ENCODE measurements at regions not wholly inside any gene's neighbourhood (a gene's known extent, or its start where the extent isn't known, plus 50 kb on each side); places are given as distances from the start of the nearest gene placed in this dataset.

DNA sequence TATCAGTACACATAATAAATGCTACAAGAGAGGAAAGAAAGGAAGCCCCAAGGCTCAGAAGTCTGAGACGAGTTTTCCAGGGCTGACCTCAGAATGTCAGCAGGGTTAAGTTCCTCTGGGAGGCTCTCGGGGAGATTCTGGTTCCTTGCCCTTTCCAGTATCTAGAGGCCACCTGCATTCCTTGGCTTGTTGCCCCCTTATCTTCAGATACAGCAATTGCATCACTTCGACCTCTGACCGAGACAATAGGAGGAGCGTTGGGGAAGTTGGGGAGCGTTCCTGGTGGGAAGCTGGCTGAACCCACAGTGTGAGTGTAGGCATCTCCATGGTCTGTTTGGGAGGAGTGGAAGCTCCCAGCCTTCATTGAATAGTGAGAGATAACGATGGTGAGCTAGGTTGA, 72.0 kb upstream of the MTPN start:
- Histone ChIP-seq H4K20me1 (ENCODE audit: insufficient read depth, low read length, poor library complexity, severe bottlenecking) (no peaks in the 10 kb centered on the region), H3K4me1 (ENCODE audit: insufficient read depth, low read length, poor library complexity, severe bottlenecking) (no peaks in the 10 kb centered on the region), H3K9me2 (replicated peaks; ENCODE audit: low read depth, low read length) (no peaks in the 10 kb centered on the region), H3K9ac (ENCODE audit: low read depth, low read length, poor library complexity, severe bottlenecking) (no peak overlapping the region), H2AFZ (ENCODE audit: low read length) (no peak overlapping the region), H3K36me3 (ENCODE audit: insufficient read depth, low read length) (no peaks in the 10 kb centered on the region), H3K9me3 (ENCODE audit: insufficient read depth, low read depth, low read length) (no peaks in the 10 kb centered on the region), H3K27me3 (ENCODE audit: insufficient read depth, low read length, poor library complexity, severe bottlenecking) (no peaks in the 10 kb centered on the region), H3K4me2 (ENCODE audit: low read depth, low read length, poor library complexity, severe bottlenecking) (no peak overlapping the region), H3K4me3 (ENCODE audit: low read length, poor library complexity, severe bottlenecking) (no peak overlapping the region), H3F3A (ENCODE audit: low read depth) (no peaks in the 10 kb centered on the region), H3K79me2 (ENCODE audit: insufficient read depth, low read length) (no peaks in the 10 kb centered on the region)
- no peak for TF ChIP-seq EZH2phosphoT487 (IDR thresholded peaks at IDR 0.05; ENCODE audit: borderline replicate concordance)
- TF ChIP-seq, protein P1, sequence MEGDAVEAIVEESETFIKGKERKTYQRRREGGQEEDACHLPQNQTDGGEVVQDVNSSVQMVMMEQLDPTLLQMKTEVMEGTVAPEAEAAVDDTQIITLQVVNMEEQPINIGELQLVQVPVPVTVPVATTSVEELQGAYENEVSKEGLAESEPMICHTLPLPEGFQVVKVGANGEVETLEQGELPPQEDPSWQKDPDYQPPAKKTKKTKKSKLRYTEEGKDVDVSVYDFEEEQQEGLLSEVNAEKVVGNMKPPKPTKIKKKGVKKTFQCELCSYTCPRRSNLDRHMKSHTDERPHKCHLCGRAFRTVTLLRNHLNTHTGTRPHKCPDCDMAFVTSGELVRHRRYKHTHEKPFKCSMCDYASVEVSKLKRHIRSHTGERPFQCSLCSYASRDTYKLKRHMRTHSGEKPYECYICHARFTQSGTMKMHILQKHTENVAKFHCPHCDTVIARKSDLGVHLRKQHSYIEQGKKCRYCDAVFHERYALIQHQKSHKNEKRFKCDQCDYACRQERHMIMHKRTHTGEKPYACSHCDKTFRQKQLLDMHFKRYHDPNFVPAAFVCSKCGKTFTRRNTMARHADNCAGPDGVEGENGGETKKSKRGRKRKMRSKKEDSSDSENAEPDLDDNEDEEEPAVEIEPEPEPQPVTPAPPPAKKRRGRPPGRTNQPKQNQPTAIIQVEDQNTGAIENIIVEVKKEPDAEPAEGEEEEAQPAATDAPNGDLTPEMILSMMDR (conservative IDR thresholded peaks at IDR 0.05; ENCODE audit: low read length) = no peak

DNA sequence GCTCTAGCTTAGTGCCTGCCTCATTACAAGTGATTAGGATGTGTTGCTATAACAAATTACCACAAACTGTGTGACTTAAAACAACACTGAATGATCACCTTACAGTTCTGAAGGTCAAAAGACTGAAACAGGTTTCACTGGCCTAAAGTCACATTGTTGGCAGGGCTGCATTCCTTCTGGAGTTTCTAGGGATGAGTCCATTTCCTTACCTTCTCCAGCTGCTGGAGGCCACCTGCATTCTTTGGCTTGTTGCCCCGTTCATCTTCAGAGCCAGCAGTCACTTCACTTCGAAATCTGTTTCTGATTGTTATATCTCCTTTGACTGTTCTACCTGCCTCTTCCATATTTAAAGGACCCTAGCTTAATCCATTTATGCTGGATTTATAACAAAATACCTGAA, 69.4 kb upstream of the MTPN start:
- no peaks in the 10 kb centered on the region for H3K9me3 ChIP-seq (ENCODE audit: insufficient read depth, low read depth, low read length)
- TF ChIP-seq, protein P1 (conservative IDR thresholded peaks at IDR 0.05; ENCODE audit: low read length) = no peak
- no peak for TF ChIP-seq EZH2phosphoT487 (IDR thresholded peaks at IDR 0.05; ENCODE audit: borderline replicate concordance)
- H3K4me1 ChIP-seq (ENCODE audit: insufficient read depth, low read length, poor library complexity, severe bottlenecking) = no peaks in the 10 kb centered on the region
- no peak overlapping the region for H3K4me2 ChIP-seq (ENCODE audit: low read depth, low read length, poor library complexity, severe bottlenecking)
- H3K9ac ChIP-seq (ENCODE audit: low read depth, low read length, poor library complexity, severe bottlenecking) = no peak overlapping the region
- H3F3A ChIP-seq (ENCODE audit: low read depth) = no peaks in the 10 kb centered on the region
- no peaks in the 10 kb centered on the region for H3K79me2 ChIP-seq (ENCODE audit: insufficient read depth, low read length)
- no peaks in the 10 kb centered on the region for H4K20me1 ChIP-seq (ENCODE audit: insufficient read depth, low read length, poor library complexity, severe bottlenecking)
- H3K36me3 ChIP-seq (ENCODE audit: insufficient read depth, low read length) = no peaks in the 10 kb centered on the region
- no peaks in the 10 kb centered on the region for H3K9me2 ChIP-seq (replicated peaks; ENCODE audit: low read depth, low read length)
- H3K27me3 ChIP-seq (ENCODE audit: insufficient read depth, low read length, poor library complexity, severe bottlenecking) = no peaks in the 10 kb centered on the region
- H2AFZ ChIP-seq (ENCODE audit: low read length) = no peak overlapping the region
- no peak overlapping the region for H3K4me3 ChIP-seq (ENCODE audit: low read length, poor library complexity, severe bottlenecking)

DNA sequence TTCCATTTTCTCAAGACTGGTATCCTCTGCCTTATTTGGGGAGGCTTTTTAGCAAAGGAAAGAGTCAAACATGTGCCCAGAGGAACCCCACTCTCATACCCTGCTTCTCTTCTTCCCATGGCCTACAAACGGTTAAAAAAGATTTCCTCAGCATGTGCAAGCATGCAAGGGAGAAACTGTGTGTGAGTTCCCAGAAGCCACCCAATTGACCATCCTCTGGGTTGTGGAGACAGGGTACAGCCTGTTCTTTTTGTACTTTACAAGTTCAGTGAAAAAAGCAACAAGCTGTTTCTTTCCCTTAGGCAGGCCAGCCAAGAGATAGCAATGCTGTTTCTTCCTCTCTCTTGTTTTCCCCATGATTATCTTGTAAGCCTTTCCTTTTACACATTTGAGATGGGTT, 68.8 kb upstream of the MTPN start:
- H3K4me2 ChIP-seq (ENCODE audit: low read depth, low read length, poor library complexity, severe bottlenecking) = no peak overlapping the region
- no peak overlapping the region for H3K9ac ChIP-seq (ENCODE audit: low read depth, low read length, poor library complexity, severe bottlenecking)
- no peak overlapping the region for H2AFZ ChIP-seq (ENCODE audit: low read length)
- no peaks in the 10 kb centered on the region for H3F3A ChIP-seq (ENCODE audit: low read depth)
- no peaks in the 10 kb centered on the region for H3K9me2 ChIP-seq (replicated peaks; ENCODE audit: low read depth, low read length)
- H3K4me1 ChIP-seq (ENCODE audit: insufficient read depth, low read length, poor library complexity, severe bottlenecking) = no peaks in the 10 kb centered on the region
- no peaks in the 10 kb centered on the region for H3K9me3 ChIP-seq (ENCODE audit: insufficient read depth, low read depth, low read length)
- no peak overlapping the region for H3K4me3 ChIP-seq (ENCODE audit: low read length, poor library complexity, severe bottlenecking)
- H3K79me2 ChIP-seq (ENCODE audit: insufficient read depth, low read length) = no peaks in the 10 kb centered on the region
- H3K27me3 ChIP-seq (ENCODE audit: insufficient read depth, low read length, poor library complexity, severe bottlenecking) = no peaks in the 10 kb centered on the region
- H4K20me1 ChIP-seq (ENCODE audit: insufficient read depth, low read length, poor library complexity, severe bottlenecking) = no peaks in the 10 kb centered on the region
- no peaks in the 10 kb centered on the region for H3K36me3 ChIP-seq (ENCODE audit: insufficient read depth, low read length)
- no peak for TF ChIP-seq EZH2phosphoT487 (IDR thresholded peaks at IDR 0.05; ENCODE audit: borderline replicate concordance)
- TF ChIP-seq, protein P1 (conservative IDR thresholded peaks at IDR 0.05; ENCODE audit: low read length) = no peak

Data from Loucy (cell line).